T-helper 17 cell (primary cell): ENCODE measurements at regions not wholly inside any gene's neighbourhood (a gene's known extent, or its start where the extent isn't known, plus 50 kb on each side); places are given as distances from the start of the nearest gene placed in this dataset.

Experiments used
- ATAC-seq: fragments of 150-1000 bp; cut with Tn5 transposase; 2 replicates; pipeline ENCODE4 v1.10.0; 2021; ENCODE audit warnings: mild to moderate bottlenecking, moderate library complexity
- DNase-seq, 3 donors: peaks; one replicate each; pipeline versions ENCODE4 v3.0.0 to v3.0.0-alpha.2; 2020 to 2021
- H3K9me3 ChIP-seq: one replicate; pipeline ENCODE4 v1.7.0; 2013; ENCODE audit warnings: low read length, mild to moderate bottlenecking; ENCODE audit not compliant: control insufficient read depth, poor library complexity, severe bottlenecking
- H3K27ac Mint-ChIP-seq: one replicate; pipeline ENCODE4 v1.8.0; 2022; ENCODE audit warnings: mild to moderate bottlenecking, moderate library complexity, mixed read lengths
- H3K27me3 Mint-ChIP-seq: one replicate; pipeline ENCODE4 v1.8.0; 2022; ENCODE audit warnings: mixed read lengths
- H3K36me3 Mint-ChIP-seq: one replicate; pipeline ENCODE4 v1.8.0; 2022; ENCODE audit warnings: low read depth, mixed read lengths
- H3K4me1 Mint-ChIP-seq: one replicate; pipeline ENCODE4 v1.8.0; 2022; ENCODE audit warnings: mild to moderate bottlenecking, mixed read lengths
- H3K4me3 Mint-ChIP-seq: one replicate; pipeline ENCODE4 v1.8.0; 2022; ENCODE audit warnings: mild to moderate bottlenecking, moderate library complexity, mixed read lengths

- no peak overlapping the region for H3K4me3 Mint-ChIP-seq
- H3K4me1 Mint-ChIP-seq = no peaks in the 10 kb centered on the region
- no peak for DNase-seq
- no peak overlapping the region for H3K27ac Mint-ChIP-seq
- no peaks in the 10 kb centered on the region for H3K9me3 ChIP-seq
- H3K36me3 Mint-ChIP-seq = no peaks in the 10 kb centered on the region
- no peak for ATAC-seq
- H3K27me3 Mint-ChIP-seq = no peaks in the 10 kb centered on the region
Observed at GRCh38 chr18:41814651-41815050, 140.4 kb upstream of the PIK3C3 start.

- H3K4me3 Mint-ChIP-seq = no peak overlapping the region
- DNase-seq (no peak), ATAC-seq (no peak)
- no peaks in the 10 kb centered on the region for H3K27me3 Mint-ChIP-seq
- H3K36me3 Mint-ChIP-seq = no peaks in the 10 kb centered on the region
- no peaks in the 10 kb centered on the region for H3K9me3 ChIP-seq
- no peaks in the 10 kb centered on the region for H3K4me1 Mint-ChIP-seq
- no peak overlapping the region for H3K27ac Mint-ChIP-seq
Observed at GRCh38 chr18:41809652-41810051, 145.4 kb upstream of the PIK3C3 start.

- no peak overlapping the region for H3K4me3 Mint-ChIP-seq
- no peaks in the 10 kb centered on the region for H3K27me3 Mint-ChIP-seq
Observed at GRCh38 chr18:41805341-41805740, 149.7 kb upstream of the PIK3C3 start.

GRCh38 chr18:41798879-41799278 is 156.2 kb upstream of the PIK3C3 start:
- Mint-ChIP-seq H3K27ac (no peak overlapping the region), H3K36me3 (no peaks in the 10 kb centered on the region), H3K27me3 (no peaks in the 10 kb centered on the region), H3K4me1 (no peaks in the 10 kb centered on the region), H3K4me3 (no peak overlapping the region)
- no peak for ATAC-seq
- DNase-seq = no peak
- no peaks in the 10 kb centered on the region for H3K9me3 ChIP-seq

More at GRCh38 chr18:41805341-41805740, 149.7 kb upstream of the PIK3C3 start:
- no peaks in the 10 kb centered on the region for H3K4me1 Mint-ChIP-seq
- no peaks in the 10 kb centered on the region for H3K9me3 ChIP-seq
- no peaks in the 10 kb centered on the region for H3K36me3 Mint-ChIP-seq
- no peak overlapping the region for H3K27ac Mint-ChIP-seq
- DNase-seq (no peak), ATAC-seq (no peak)

- no peaks in the 10 kb centered on the region for H3K27me3 Mint-ChIP-seq
- no peaks in the 10 kb centered on the region for H3K36me3 Mint-ChIP-seq
- no peak overlapping the region for H3K4me3 Mint-ChIP-seq
- no peak for DNase-seq
- H3K27ac Mint-ChIP-seq = no peak overlapping the region
- H3K4me1 Mint-ChIP-seq = no peaks in the 10 kb centered on the region
- no peaks in the 10 kb centered on the region for H3K9me3 ChIP-seq
- no peak for ATAC-seq
Observed at GRCh38 chr18:41790687-41791086, 164.3 kb upstream of the PIK3C3 start.

- H3K9me3 ChIP-seq = no peaks in the 10 kb centered on the region
- H3K36me3 Mint-ChIP-seq = no peaks in the 10 kb centered on the region
- no peak for DNase-seq
- H3K4me3 Mint-ChIP-seq = no peak overlapping the region
- no peak overlapping the region for H3K27ac Mint-ChIP-seq
- H3K27me3 Mint-ChIP-seq = no peaks in the 10 kb centered on the region
- no peak for ATAC-seq
- no peaks in the 10 kb centered on the region for H3K4me1 Mint-ChIP-seq
Observed at GRCh38 chr18:41789001-41789400, 166.0 kb upstream of the PIK3C3 start.

GRCh38 chr18:41783879-41784278 is 171.2 kb upstream of the PIK3C3 start:
- no peaks in the 10 kb centered on the region for H3K9me3 ChIP-seq
- DNase-seq = no peak
- Mint-ChIP-seq H3K4me3 (no peak overlapping the region), H3K27ac (no peak overlapping the region), H3K4me1 (no peaks in the 10 kb centered on the region), H3K36me3 (no peaks in the 10 kb centered on the region), H3K27me3 (no peaks in the 10 kb centered on the region)
- no peak for ATAC-seq

- H3K27me3 Mint-ChIP-seq = no peaks in the 10 kb centered on the region
- H3K27ac Mint-ChIP-seq = no peak overlapping the region
- no peak for DNase-seq
- no peaks in the 10 kb centered on the region for H3K9me3 ChIP-seq
- no peaks in the 10 kb centered on the region for H3K4me1 Mint-ChIP-seq
- no peak for ATAC-seq
- H3K4me3 Mint-ChIP-seq = no peak overlapping the region
- H3K36me3 Mint-ChIP-seq = no peaks in the 10 kb centered on the region
Observed at GRCh38 chr18:41783065-41783818, 171.8 kb upstream of the PIK3C3 start.

- Mint-ChIP-seq H3K4me1 (no peaks in the 10 kb centered on the region), H3K27ac (no peak overlapping the region), H3K27me3 (no peaks in the 10 kb centered on the region), H3K4me3 (no peak overlapping the region), H3K36me3 (no peaks in the 10 kb centered on the region)
- no peak for ATAC-seq
- H3K9me3 ChIP-seq = no peaks in the 10 kb centered on the region
- no peak for DNase-seq
Observed at GRCh38 chr18:41771973-41772372, 183.1 kb upstream of the PIK3C3 start.

- no peak for DNase-seq
- no peaks in the 10 kb centered on the region for H3K4me1 Mint-ChIP-seq
Observed at GRCh38 chr18:41769265-41769664, 185.8 kb upstream of the PIK3C3 start.

GRCh38 chr18:41768467-41768866 is 186.6 kb upstream of the PIK3C3 start:
- H3K27me3 Mint-ChIP-seq = no peaks in the 10 kb centered on the region
- no peaks in the 10 kb centered on the region for H3K36me3 Mint-ChIP-seq
- no peak for ATAC-seq
- no peak for DNase-seq
- no peaks in the 10 kb centered on the region for H3K9me3 ChIP-seq
- H3K27ac Mint-ChIP-seq = no peak overlapping the region
- H3K4me3 Mint-ChIP-seq = no peak overlapping the region
- H3K4me1 Mint-ChIP-seq = no peaks in the 10 kb centered on the region

More at GRCh38 chr18:41769265-41769664, 185.8 kb upstream of the PIK3C3 start:
- Mint-ChIP-seq H3K4me3 (no peak overlapping the region), H3K36me3 (no peaks in the 10 kb centered on the region), H3K27ac (no peak overlapping the region), H3K27me3 (no peaks in the 10 kb centered on the region)
- no peak for ATAC-seq
- no peaks in the 10 kb centered on the region for H3K9me3 ChIP-seq

- Mint-ChIP-seq H3K4me3 (no peak overlapping the region), H3K36me3 (no peaks in the 10 kb centered on the region), H3K27ac (no peak overlapping the region), H3K27me3 (no peaks in the 10 kb centered on the region), H3K4me1 (no peaks in the 10 kb centered on the region)
- DNase-seq = no peak
- H3K9me3 ChIP-seq = no peaks in the 10 kb centered on the region
- ATAC-seq = no peak
Observed at GRCh38 chr18:41767960-41768359, 187.1 kb upstream of the PIK3C3 start.

GRCh38 chr18:41765460-41765859 is 189.6 kb upstream of the PIK3C3 start:
- H3K9me3 ChIP-seq = no peaks in the 10 kb centered on the region
- no peaks in the 10 kb centered on the region for H3K27me3 Mint-ChIP-seq
- no peaks in the 10 kb centered on the region for H3K4me1 Mint-ChIP-seq
- no peak for ATAC-seq
- no peak for DNase-seq
- no peak overlapping the region for H3K4me3 Mint-ChIP-seq
- no peaks in the 10 kb centered on the region for H3K36me3 Mint-ChIP-seq
- no peak overlapping the region for H3K27ac Mint-ChIP-seq

GRCh38 chr18:41763361-41763760 is 191.7 kb upstream of the PIK3C3 start:
- DNase-seq = no peak
- no peak for ATAC-seq
- Mint-ChIP-seq H3K27me3 (no peaks in the 10 kb centered on the region), H3K27ac (no peak overlapping the region), H3K4me1 (no peaks in the 10 kb centered on the region), H3K4me3 (no peak overlapping the region), H3K36me3 (no peaks in the 10 kb centered on the region)
- no peaks in the 10 kb centered on the region for H3K9me3 ChIP-seq
